Brain microvascular endothelial cell (primary cell): ENCODE measurements at regions not wholly inside any gene's neighbourhood (a gene's known extent, or its start where the extent isn't known, plus 50 kb on each side); places are given as distances from the start of the nearest gene placed in this dataset.
A peak's percentile ranks its signal among the peaks of the same experiment; 100 is the strongest.

Experiments used
- DNase-seq: peaks from one replicate; pipeline ENCODE4 v3.0.0-alpha.2; 2020
- H3K27ac ChIP-seq: fragments of 250-450 bp; sonication (Bioruptor Pico); 2 replicates; pipeline ENCODE4 v1.5.1; 2020; ENCODE audit warnings: mild to moderate bottlenecking, moderate library complexity
- H3K27me3 ChIP-seq: fragments of 250-450 bp; sonication (Bioruptor Pico); replicated peaks from 2 replicates; pipeline ENCODE4 v1.5.1; 2020; ENCODE audit warnings: mild to moderate bottlenecking
- H3K36me3 ChIP-seq: fragments of 250-450 bp; sonication (Bioruptor Pico); replicated peaks from 2 replicates; pipeline ENCODE4 v1.5.1; 2020; ENCODE audit warnings: mild to moderate bottlenecking
- H3K4me3 ChIP-seq: 2 replicates; pipeline ENCODE4 v1.5.1; 2011; ENCODE audit warnings: low read depth, mild to moderate bottlenecking, control low read depth, low read length, moderate library complexity
- in situ Hi-C: cut with HindIII; loops from 2 replicates; pipeline ENCODE4 v1.10.0; 2017; ENCODE audit warnings: low sequenced_read_pairs, low pct_ligation_motif_present
- TF ChIP-seq, protein P1 (sequence below): IDR thresholded peaks from 2 replicates; pipeline ENCODE4 v1.5.1; 2011; ENCODE audit warnings: low read depth, mild to moderate bottlenecking, moderate library complexity, low read length, control low read depth, inconsistent platforms; ENCODE audit errors: missing control alignments

DNA sequence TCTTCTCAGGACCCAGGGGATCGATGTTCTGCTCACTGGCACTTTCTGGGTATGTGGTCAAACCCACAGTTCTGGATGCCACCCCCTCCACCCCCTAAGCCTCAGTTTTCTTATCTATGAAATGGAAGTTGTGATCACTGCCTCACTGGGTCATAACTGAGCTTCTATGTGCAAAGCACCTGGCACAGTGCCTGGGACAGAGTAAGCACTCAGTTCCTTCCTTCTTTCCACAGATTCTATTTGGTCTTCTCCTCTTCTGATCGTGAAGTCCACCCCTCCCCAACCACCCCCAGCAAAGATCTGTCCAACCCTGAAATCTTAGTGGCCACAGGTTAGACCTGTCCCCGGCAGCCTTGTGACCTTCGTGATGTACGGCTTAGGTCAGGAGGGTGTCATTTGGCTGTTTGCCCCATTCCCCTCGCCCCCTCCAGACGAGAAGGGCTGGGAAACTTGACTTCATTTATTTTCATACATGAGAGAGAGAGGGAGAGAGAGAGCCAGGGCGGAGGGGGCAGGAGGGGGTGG is 181.4 kb downstream of the FGF18 start:
- TF ChIP-seq, protein P1, sequence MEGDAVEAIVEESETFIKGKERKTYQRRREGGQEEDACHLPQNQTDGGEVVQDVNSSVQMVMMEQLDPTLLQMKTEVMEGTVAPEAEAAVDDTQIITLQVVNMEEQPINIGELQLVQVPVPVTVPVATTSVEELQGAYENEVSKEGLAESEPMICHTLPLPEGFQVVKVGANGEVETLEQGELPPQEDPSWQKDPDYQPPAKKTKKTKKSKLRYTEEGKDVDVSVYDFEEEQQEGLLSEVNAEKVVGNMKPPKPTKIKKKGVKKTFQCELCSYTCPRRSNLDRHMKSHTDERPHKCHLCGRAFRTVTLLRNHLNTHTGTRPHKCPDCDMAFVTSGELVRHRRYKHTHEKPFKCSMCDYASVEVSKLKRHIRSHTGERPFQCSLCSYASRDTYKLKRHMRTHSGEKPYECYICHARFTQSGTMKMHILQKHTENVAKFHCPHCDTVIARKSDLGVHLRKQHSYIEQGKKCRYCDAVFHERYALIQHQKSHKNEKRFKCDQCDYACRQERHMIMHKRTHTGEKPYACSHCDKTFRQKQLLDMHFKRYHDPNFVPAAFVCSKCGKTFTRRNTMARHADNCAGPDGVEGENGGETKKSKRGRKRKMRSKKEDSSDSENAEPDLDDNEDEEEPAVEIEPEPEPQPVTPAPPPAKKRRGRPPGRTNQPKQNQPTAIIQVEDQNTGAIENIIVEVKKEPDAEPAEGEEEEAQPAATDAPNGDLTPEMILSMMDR, result no peak
- Histone ChIP-seq H3K36me3 (no peaks in the 10 kb centered on the region), H3K4me3 (no peak overlapping the region), H3K27me3 (peaks cover 23% of the 10 kb centered on the region), H3K27ac (no peak overlapping the region)
- in situ Hi-C loops, result no loop called here
- no peak for DNase-seq

GRCh38 chr5:171601266-171601881 is 181.9 kb downstream of the FGF18 start:
- TF ChIP-seq, protein P1, result no peak
- peaks cover 23% of the 10 kb centered on the region for H3K27me3 ChIP-seq
- in situ Hi-C loops, result no loop called here
- no peak overlapping the region for H3K27ac ChIP-seq
- no peaks in the 10 kb centered on the region for H3K36me3 ChIP-seq
- no peak overlapping the region for H3K4me3 ChIP-seq
- no peak for DNase-seq

DNA sequence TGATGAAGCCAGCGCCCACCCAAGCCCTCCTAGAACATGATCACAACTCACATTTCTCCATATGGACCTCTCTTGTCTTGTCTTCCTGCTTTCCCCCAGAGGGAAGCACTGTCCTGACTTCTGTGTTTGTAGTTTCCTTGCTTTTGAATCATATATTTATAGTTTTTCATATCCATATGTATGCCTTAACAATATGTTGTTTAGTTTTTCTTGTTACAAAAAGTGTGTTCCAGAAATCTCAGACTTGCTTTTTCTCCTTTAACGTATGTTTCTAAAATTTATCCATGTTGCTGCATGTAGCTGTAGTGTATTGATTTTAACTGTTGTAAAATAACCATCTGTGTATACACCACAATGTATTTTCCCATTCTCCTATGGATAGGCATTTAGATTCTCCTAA is 182.0 kb upstream of the SMIM23 start:
- no peak overlapping the region for H3K4me3 ChIP-seq
- peaks cover 23% of the 10 kb centered on the region for H3K27me3 ChIP-seq
- TF ChIP-seq, protein P1, result no peak
- in situ Hi-C loops, result no loop called here
- H3K27ac ChIP-seq, result no peak overlapping the region
- H3K36me3 ChIP-seq, result no peaks in the 10 kb centered on the region
- DNase-seq, result no peak

DNA sequence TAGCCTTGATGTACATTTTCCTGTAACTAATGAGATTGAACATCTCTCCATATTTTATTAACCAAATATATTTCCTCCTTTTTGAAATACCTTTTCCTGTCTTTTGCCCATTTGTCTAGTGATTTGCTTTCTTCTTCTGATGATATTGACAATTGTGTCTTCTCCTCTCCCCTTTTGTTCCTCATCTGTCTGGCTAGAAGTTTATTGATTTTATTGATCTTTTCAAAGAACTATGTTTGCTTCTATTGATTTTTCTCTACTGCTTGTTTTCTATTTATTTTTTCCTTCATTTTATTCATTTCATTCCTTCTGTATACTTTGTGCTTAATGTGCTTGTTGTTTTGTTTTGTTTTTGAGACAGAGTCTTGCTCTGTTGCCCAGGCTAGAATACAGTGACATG is 181.4 kb upstream of the SMIM23 start:
- TF ChIP-seq, protein P1, result no peak
- Histone ChIP-seq H3K27ac (no peak overlapping the region), H3K36me3 (no peaks in the 10 kb centered on the region), H3K27me3 (peaks cover 23% of the 10 kb centered on the region), H3K4me3 (no peak overlapping the region)
- in situ Hi-C loops, result no loop called here
- DNase-seq, result no peak

- Histone ChIP-seq H3K27me3 (peaks cover 15% of the 10 kb centered on the region), H3K27ac (no peak overlapping the region), H3K36me3 (no peaks in the 10 kb centered on the region), H3K4me3 (no peak overlapping the region)
- TF ChIP-seq, protein P1, result peak; percentile 63
- DNase-seq, result no peak
- in situ Hi-C loops, result no loop called here
These were observed 179.1 kb upstream of the SMIM23 start for GRCh38 chr5:171606414-171607024.
